ENCODE measurements at regions not wholly inside any gene's neighbourhood (a gene's known extent, or its start where the extent isn't known, plus 50 kb on each side); places are given as distances from the start of the nearest gene placed in this dataset.
A peak's percentile ranks its signal among the peaks of the same experiment; 100 is the strongest.

DNA sequence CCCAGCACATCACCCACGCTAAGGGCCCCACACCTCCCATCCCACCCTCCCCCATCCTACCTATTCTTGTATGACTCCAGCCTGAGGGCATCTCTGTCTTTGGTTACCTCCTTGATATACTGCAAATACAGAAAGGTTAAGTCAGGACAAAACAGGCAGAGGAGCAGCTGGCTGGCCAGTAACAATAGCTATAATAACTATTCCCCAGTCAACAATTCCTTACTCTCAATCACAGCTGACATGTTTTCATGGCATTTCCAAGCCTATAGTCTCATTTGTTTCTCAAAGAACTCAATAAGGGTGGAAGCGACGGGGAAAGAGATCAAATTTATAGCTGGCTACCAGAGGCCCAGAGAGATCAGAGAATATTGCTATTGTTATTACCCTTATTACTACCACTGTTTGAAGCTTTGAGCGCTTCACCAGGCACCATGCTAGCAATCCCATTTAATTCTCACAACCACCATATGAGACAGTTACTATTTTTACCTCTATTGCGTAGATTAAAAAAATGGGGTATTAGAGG lies 93.0 kb upstream of the C2CD4B start:
- Histone ChIP-seq H3K36me3 (ENCODE audit: control insufficient read depth, insufficient read depth, low read length) (no peaks in the 10 kb centered on the region), H3K9me3 (ENCODE audit: control insufficient read depth, low read length) (peaks cover 27% of the 10 kb centered on the region), H3K27ac (ENCODE audit: low read depth, low read length) (no peak overlapping the region), H3K9ac (ENCODE audit: extremely low read depth, low read length, poor library complexity, severe bottlenecking) (no peak overlapping the region), H3K4me3 (ENCODE audit: low read length) (no peak overlapping the region), H3K4me1 (ENCODE audit: control insufficient read depth, insufficient read depth, low read length) (no peaks in the 10 kb centered on the region), H3K27me3 (ENCODE audit: control insufficient read depth, insufficient read depth, low read length, poor library complexity, severe bottlenecking) (no peaks in the 10 kb centered on the region)
- H3K27me3 Mint-ChIP-seq (ENCODE audit: insufficient read depth): peaks cover 3% of the 10 kb centered on the region
- peaks cover 6% of the 10 kb centered on the region for H3K36me3 Mint-ChIP-seq (ENCODE audit: low read depth)
- H3K4me3 Mint-ChIP-seq: no peak overlapping the region
- peaks cover 2% of the 10 kb centered on the region for H3K4me1 Mint-ChIP-seq
- TF ChIP-seq, protein P1, sequence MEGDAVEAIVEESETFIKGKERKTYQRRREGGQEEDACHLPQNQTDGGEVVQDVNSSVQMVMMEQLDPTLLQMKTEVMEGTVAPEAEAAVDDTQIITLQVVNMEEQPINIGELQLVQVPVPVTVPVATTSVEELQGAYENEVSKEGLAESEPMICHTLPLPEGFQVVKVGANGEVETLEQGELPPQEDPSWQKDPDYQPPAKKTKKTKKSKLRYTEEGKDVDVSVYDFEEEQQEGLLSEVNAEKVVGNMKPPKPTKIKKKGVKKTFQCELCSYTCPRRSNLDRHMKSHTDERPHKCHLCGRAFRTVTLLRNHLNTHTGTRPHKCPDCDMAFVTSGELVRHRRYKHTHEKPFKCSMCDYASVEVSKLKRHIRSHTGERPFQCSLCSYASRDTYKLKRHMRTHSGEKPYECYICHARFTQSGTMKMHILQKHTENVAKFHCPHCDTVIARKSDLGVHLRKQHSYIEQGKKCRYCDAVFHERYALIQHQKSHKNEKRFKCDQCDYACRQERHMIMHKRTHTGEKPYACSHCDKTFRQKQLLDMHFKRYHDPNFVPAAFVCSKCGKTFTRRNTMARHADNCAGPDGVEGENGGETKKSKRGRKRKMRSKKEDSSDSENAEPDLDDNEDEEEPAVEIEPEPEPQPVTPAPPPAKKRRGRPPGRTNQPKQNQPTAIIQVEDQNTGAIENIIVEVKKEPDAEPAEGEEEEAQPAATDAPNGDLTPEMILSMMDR (conservative IDR thresholded peaks at IDR 0.05): no peak
- H3K9me3 Mint-ChIP-seq: peaks cover 52% of the 10 kb centered on the region
- 80 to 88% methylated on average over 2 to 5 of the region's 5 CpGs for WGBS, 2 experiments (ENCODE audit: insufficient coverage in 1 of 2, insufficient read length in 1 of 2)
- DNase-seq: no peak
- H3K27ac Mint-ChIP-seq: no peak overlapping the region

DNA sequence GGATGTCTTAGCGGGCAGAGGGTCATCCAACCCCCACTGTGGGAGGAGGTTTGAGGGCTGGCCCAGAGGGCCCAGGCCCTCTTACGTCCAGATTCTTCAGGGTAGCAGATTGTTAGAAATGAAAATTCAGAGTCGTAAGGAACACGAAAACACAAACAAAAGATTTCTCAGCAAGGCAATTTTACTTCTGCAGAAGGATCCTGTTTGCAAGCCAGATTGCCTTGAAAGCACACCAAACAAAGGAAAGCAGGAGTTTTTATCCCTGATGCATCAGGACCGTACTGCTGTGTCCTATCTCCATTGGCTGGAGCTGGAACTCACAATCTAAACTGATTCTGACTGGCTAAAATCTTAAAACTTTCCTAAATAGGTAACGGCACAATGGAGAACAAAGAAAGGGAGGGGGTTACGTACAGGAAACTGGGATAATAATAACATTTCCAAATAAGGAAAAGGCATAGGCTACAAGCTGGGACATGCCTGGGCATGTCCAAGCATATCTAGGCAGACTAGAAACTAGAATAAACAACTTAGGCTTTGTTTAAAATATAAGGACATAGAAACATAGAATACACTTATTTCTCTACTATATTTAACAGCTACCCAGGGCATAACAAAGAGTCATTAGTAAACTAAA lies 97.3 kb upstream of the C2CD4B start:
- H3K4me1 Mint-ChIP-seq: no peaks in the 10 kb centered on the region
- no peak overlapping the region for H3K4me3 Mint-ChIP-seq
- H3K9me3 Mint-ChIP-seq: peaks cover 66% of the 10 kb centered on the region
- H3K36me3 Mint-ChIP-seq (ENCODE audit: low read depth): peaks cover 12% of the 10 kb centered on the region
- Histone ChIP-seq H3K4me1 (ENCODE audit: control insufficient read depth, insufficient read depth, low read length) (no peaks in the 10 kb centered on the region), H3K36me3 (ENCODE audit: control insufficient read depth, insufficient read depth, low read length) (no peaks in the 10 kb centered on the region), H3K4me3 (ENCODE audit: low read length) (peak overlapping the region; percentile 35), H3K9ac (ENCODE audit: extremely low read depth, low read length, poor library complexity, severe bottlenecking) (no peak overlapping the region), H3K27ac (ENCODE audit: low read depth, low read length) (no peak overlapping the region), H3K27me3 (ENCODE audit: control insufficient read depth, insufficient read depth, low read length, poor library complexity, severe bottlenecking) (no peaks in the 10 kb centered on the region), H3K9me3 (ENCODE audit: control insufficient read depth, low read length) (peaks cover 47% of the 10 kb centered on the region)
- 87 to 90% methylated on average over 5 to 7 of the region's 7 CpGs for WGBS, 2 experiments (ENCODE audit: insufficient coverage in 1 of 2, insufficient read length in 1 of 2)
- TF ChIP-seq, protein P1 (conservative IDR thresholded peaks at IDR 0.05): no peak
- DNase-seq: no peak
- no peak overlapping the region for H3K27ac Mint-ChIP-seq
- H3K27me3 Mint-ChIP-seq (ENCODE audit: insufficient read depth): no peaks in the 10 kb centered on the region

DNA sequence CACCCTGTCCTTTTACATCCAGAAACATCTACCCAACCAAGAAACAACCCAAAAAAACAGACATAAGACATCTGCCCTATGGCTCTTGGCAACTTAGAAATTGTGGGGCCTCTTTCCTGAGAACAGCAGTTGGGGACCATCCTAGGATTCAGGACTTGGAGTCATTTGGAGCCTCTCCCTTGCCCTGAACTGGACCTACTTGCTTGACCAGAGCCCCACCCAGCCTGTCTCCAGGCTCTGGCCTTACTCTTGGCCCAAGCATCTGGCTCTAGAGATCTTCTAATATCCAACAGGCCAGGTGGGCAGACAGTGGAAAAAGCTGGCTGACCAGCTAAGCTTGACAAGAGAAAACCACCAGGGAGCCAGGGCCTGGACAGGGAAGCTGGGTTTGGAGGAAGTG lies 99.1 kb upstream of the C2CD4B start:
- Mint-ChIP-seq H3K36me3 (ENCODE audit: low read depth) (peaks cover 15% of the 10 kb centered on the region), H3K4me3 (no peak overlapping the region)

More for the DNA sequence above, 99.1 kb upstream of the C2CD4B start:
- H3K9me3 ChIP-seq (ENCODE audit: control insufficient read depth, low read length): peaks cover 63% of the 10 kb centered on the region
- H3K4me3 ChIP-seq (ENCODE audit: low read length): no peak overlapping the region
- H3K27me3 Mint-ChIP-seq (ENCODE audit: insufficient read depth): no peaks in the 10 kb centered on the region
- TF ChIP-seq, protein P1 (conservative IDR thresholded peaks at IDR 0.05): no peak
- H3K9ac ChIP-seq (ENCODE audit: extremely low read depth, low read length, poor library complexity, severe bottlenecking): no peak overlapping the region
- no peak for DNase-seq
- H3K4me1 ChIP-seq (ENCODE audit: control insufficient read depth, insufficient read depth, low read length): no peaks in the 10 kb centered on the region
- no peaks in the 10 kb centered on the region for H3K27me3 ChIP-seq (ENCODE audit: control insufficient read depth, insufficient read depth, low read length, poor library complexity, severe bottlenecking)
- H3K9me3 Mint-ChIP-seq: peaks cover 82% of the 10 kb centered on the region
- H3K36me3 ChIP-seq (ENCODE audit: control insufficient read depth, insufficient read depth, low read length): no peaks in the 10 kb centered on the region
- H3K4me1 Mint-ChIP-seq: no peaks in the 10 kb centered on the region
- H3K27ac ChIP-seq (ENCODE audit: low read depth, low read length): no peak overlapping the region
- no peak overlapping the region for H3K27ac Mint-ChIP-seq

Data from endodermal cell (in vitro differentiated cells).